ENCODE measurements at regions not wholly inside any gene's neighbourhood (a gene's known extent, or its start where the extent isn't known, plus 50 kb on each side); places are given as distances from the start of the nearest gene placed in this dataset.

- no peak for TF ChIP-seq CTCF (IDR thresholded peaks at IDR 0.05)
- TF ChIP-seq POLR2A (IDR thresholded peaks at IDR 0.05) = no peak
Observed at GRCh38 chr2:11949732-11950523, 203.5 kb downstream of the LPIN1 start.

Measured in Peyer's patch (tissue), 4 donors.